ENCODE measurements at regions not wholly inside any gene's neighbourhood (a gene's known extent, or its start where the extent isn't known, plus 50 kb on each side); places are given as distances from the start of the nearest gene placed in this dataset.

DNA sequence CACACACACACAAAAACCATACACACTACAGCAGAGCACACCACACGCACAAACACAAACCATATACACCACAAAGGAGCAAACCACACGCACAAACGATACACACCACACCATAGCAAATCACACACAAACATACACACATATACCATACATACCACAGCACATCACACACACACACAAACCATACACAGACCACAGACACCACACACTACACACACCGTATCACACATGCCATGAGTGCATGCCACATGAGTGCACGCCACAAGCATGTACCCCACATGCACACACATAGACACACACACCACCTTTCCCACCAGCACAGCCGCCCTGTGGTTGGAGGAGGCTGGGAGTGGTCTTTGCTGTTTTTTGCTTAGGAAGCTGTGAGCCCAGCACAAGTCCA, 517.1 kb upstream of the MYT1L start:
- DNase-seq (ENCODE audit: low read depth), result no peak

GRCh38 chr2:2847209-2847676, 516.2 kb upstream of the MYT1L start:
- DNase-seq (ENCODE audit: low read depth), result no peak

- DNase-seq (ENCODE audit: low read depth), result no peak
Observed at GRCh38 chr2:2846332-2847208, 515.5 kb upstream of the MYT1L start.

DNA sequence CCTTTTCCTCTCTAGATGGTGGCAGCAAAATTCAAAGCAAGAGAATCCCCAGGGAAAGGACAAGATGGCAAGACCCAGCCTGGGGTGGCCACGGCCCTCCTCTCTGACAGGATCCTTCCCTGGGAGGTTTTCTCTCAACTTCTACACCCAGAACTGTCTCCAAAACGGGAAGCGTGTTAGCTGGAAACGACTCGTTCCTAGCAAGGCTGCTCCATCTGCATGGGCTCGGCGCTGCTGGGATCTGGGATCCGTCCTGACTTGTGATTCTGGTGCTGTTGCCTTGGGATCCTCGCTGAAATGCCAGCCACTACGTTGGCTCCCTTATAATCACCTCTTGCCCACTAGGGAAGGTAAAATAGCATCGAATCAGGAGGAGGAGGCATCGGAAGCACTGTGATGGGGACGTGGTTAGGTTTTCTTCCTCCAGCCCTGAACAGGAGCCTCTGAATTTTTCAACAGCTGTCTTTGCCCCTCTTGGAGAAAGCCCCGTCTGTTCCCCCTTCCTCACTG, 514.8 kb upstream of the MYT1L start:
- DNase-seq (ENCODE audit: low read depth), result no peak

GRCh38 chr2:2845267-2845666, 514.2 kb upstream of the MYT1L start:
- no peak for DNase-seq (ENCODE audit: low read depth)

DNA sequence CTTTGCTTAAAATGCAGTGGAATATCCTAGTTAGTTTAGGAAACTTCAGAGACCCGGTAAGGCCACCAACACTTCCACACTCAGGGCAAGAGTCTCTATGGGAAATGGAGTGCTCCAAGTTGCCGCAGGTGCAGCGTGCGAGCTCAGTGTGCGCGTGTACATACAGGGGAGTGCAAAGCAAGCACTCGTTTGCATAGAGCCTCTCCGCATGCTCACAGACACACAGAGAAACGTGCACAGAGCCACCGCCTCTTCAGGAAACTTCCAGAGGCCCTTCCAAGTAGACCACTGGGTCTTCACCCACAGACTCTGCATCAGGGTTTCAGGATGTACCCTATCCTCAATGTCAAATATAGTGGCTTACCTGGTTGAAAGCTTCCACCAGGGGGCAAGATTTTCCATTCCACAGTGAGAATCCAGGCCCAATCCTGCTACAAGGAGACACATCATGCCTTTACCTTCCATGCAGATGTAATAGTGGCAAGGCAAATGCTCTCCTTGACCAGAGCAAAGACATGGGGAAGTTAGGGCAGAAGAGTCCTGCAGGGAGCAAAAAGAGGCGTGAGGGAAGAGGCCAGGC, 513.0 kb upstream of the MYT1L start:
- DNase-seq (ENCODE audit: low read depth), result no peak

DNA sequence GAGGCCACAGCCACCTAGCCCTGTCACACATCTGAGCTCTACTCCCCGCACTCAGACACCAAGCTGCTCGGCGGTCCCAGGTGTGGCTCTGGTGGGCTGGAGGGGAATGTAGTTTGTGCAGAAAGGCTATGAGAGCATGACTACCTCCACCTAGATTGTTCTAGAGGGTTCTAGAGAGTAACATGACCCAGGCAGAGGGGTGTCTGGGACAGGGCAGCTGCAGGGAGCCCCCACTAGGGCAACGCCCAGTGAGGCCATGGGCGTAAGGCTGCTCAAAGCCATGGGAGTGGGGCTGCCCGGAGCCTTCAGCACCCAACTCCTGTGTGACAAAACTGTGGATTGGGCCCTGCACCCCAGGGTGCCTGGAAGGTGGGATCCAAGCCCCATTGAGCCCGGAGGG, 511.4 kb upstream of the MYT1L start:
- no peak for DNase-seq (ENCODE audit: low read depth)

DNA sequence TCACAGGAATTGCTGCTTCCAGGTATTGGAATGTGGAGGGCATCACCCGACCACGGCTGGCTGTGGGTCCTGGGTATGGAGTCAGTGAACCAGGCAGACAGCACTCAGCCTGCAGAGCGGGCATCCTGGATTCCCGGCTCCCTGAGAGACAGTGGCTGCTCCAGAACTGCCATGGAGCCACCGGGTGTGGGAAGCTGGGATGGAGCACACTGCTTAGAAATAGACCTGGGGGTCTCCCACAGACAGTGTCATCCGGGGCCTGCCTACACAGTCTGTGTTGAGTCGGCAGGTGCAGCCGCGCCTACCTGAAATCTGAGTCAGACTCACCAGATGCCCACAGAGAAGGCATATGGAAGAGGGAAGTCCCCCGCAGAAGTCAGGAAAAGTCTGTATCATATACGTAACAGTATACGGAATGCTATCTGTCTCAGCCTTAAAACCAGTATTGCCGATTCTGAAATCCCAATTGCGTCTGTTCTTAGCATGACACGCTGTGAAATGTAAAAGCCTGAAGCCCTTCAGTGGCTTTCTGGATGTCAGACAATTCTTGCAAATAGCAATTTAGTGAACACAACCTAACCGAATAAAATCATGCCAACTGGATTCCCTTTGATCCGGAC, 509.7 kb upstream of the MYT1L start:
- DNase-seq (ENCODE audit: low read depth), result no peak

DNA sequence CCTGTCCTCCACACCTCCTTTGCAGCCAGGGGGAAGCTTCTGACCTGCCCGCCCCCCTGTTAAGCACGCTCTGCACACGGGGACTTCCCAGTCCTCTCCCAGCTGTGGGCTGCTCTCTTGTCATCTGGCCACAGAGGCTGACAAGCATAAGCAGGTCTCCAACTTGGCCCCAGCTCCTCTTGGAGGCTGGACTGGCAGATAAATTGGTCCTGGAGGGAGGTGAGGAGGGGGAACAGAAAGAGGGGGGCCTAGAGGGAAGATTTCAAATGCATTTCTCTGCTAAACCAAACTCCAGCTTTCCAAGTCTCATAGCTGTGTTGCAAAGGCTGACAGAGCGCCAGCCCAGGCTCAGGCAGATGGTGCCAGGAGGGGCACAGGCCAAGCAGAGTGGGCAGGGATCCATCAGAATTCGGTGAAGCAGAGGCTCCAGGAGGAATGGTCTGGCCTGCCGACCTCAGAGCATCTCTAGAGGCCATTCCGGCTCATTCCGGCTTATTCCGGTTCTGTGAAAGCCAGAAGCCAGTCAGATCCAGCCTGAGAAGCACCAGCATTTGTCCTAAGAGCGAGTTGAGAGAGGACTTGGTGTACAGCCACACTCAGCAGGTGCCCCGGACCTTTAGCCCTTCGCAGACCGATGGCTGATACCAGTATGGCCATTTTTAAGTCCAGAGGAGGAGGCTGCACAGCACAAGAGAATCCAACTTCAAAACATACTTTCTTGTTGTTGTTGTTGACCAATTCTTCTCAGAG, 508.9 kb upstream of the MYT1L start:
- DNase-seq (ENCODE audit: low read depth), result no peak

DNA sequence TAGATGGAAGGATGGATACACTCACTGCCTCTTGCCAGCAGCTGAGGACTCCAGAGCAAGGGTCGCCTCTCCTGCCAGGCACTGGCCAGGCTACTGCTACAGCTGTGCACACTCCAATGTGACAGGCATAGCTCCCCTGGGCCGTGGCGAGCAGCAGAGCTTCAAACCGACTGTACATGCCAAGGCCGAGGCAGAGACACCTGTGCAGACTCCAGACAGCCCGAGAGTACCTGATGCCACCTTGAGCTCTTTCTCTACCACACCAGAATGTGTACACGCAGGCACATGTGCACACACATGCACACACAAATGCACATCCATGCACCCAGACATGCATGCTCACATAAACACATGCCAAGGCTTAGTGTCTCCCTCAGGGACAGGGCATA, 508.3 kb upstream of the MYT1L start:
- no peak for DNase-seq (ENCODE audit: low read depth)

DNA sequence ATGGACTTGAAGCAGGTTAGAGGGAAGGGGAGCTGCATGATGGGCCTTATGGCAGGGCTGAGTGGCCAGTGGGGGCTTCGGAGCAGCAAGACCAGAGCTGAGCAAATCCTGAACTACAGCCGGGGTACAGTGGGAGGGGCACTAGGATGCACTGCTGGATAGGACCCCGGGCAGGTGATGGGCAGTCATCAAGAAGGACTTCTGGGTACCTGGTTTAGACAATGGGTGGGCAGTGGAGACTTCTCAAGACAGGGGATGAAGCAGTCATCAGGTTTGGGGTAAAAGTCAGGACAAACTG, 507.4 kb upstream of the MYT1L start:
- no peak for DNase-seq (ENCODE audit: low read depth)

DNA sequence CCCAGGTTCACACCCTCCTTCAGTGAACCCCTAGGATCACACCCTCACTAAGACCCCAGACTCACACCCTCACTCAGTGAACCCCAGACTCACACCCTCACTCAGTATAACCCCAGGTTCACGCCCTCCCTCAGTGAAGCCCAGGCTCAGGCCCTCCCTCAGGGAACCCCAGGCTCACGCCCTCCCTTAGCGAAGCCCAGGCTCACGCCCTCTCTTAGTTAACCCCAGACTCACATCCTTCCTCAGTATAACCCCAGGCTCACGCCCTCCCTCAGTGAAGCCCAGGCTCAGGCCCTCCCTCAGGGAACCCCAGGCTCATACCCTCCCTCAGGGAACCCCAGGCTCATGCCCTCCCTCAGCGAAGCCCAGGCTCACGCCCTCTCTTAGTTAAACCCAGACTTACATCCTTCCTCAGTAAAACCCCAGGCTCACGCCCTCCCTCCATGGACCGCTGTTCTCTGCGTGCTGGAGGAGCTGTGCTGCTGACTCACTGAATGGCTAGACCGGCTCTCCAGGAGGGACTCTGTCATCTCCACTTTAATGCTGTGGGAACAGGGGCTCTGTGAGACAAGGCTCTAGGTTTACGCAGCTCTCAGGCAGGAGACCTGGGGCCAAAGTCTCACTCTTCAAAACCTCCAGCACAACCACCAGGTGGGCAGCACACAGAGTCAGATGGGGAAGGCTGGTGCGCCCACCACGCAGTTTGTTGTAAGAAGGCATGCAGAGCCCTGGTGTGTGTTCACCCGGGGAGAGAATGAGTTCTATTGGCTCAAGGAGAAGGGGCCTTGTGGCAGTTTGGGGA, 506.9 kb upstream of the MYT1L start:
- DNase-seq (ENCODE audit: low read depth), result no peak

- no peak for DNase-seq (ENCODE audit: low read depth)
Observed at GRCh38 chr2:2836343-2837070, 505.4 kb upstream of the MYT1L start.

DNA sequence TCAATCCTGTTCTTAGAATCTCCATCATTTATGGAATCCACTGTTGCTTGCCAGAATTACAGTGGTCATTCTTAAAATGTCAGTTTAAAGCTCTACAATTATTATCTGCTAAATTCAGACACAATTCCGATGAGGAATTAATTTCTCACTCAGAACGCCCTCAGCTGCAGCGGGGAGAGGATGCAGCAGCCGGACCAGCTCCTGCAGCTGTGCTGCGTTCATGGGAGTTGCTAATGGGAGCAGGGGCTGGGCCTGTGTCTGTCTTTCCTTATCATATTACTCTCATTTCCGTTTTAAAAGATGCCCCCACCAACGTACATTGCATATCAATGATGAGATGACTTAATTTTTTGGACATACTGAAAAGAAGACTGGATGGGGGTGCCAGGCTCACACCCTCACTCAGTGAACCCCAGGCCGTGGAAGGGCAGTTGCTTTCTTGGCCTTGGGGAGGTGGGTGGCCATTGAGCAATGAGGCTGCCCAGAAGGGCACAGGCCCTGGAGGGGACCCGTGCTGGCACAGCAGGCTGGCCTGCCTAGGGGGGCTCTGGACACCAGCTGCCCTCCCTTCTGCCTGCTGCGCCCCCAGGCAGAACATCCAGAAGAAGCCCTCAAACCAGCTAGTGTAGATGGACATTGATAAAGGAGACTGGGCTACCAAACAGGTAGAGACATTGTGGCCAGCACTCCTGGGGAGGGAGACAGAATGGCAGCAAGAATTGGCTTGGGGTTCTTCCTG, 503.6 kb upstream of the MYT1L start:
- DNase-seq (ENCODE audit: low read depth), result no peak

GRCh38 chr2:2834105-2834504, 503.0 kb upstream of the MYT1L start:
- DNase-seq (ENCODE audit: low read depth), result no peak

GRCh38 chr2:2832657-2833056, 501.6 kb upstream of the MYT1L start:
- DNase-seq (ENCODE audit: low read depth), result no peak

GRCh38 chr2:2831633-2832032, 500.6 kb upstream of the MYT1L start:
- no peak for DNase-seq (ENCODE audit: low read depth)

GRCh38 chr2:2830576-2830975, 499.5 kb upstream of the MYT1L start:
- no peak for DNase-seq (ENCODE audit: low read depth)

DNA sequence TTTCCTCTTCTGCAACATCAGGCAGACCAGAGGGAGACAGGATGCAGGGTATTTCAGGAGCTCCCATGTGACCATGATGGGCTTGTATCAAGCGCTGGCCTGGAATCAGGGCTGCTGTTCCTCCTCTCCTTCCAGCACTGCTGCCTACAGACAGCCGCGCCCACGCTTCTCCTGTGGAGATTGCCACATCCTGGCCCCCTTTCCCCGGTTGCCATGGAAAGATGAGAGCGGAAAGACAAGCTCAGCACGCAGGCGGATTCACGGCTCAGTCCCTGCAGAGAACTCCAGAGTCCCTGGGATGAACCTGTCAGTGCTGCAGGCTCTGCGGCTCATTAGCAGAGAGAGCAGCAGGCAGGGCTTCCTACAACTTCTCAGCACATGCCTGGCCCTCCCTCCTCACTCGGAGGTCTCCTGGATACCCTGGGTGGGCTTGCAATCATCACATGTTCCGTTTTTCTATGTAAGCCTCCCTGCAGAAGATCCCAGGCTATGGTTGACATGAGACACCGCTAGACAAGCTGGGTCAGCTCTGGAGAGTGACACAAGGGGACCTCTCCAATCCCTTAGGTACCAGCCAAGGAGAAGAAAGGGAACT, 497.8 kb upstream of the MYT1L start:
- no peak for DNase-seq (ENCODE audit: low read depth)

DNA sequence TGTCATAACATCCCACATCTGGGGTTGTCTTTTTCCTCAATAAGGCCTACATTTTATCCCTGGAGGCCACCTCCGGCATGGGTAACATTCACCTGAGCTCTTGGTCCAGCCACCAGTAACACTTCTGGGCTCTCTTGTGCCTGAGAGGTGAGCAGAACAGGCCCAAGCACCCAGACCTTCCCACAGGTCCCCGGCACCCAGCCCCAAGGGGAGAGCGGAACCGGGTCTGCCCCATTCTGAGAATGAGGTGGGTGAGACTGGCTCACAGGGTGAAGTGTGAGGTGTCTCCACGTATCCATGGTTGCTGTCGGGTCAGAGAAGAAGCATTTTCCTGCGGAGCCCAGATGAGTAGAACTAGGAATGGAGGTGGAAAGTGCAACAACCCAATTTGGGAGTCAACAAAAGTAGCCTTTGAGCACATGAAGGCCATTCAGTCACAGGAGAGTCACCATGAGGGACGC, 496.7 kb upstream of the MYT1L start:
- no peak for DNase-seq (ENCODE audit: low read depth)
